Large intestine (tissue), 3 donors: ENCODE measurements at regions not wholly inside any gene's neighbourhood (a gene's known extent, or its start where the extent isn't known, plus 50 kb on each side); places are given as distances from the start of the nearest gene placed in this dataset.
"Not testable (repeated sequence)": the region's sequence is repeated elsewhere in the genome, so short reads cannot be mapped to it uniquely, and the experiment has no call there.

ENCODE experiments used
- DNase-seq, 2 donors: peaks; one replicate each; pipeline versions ENCODE4 v3.0.0 to v3.0.0-alpha.2; 2013
- H3K27ac ChIP-seq: one replicate; pipeline ENCODE4 v1.5.1; 2013; ENCODE audit warnings: low read length
- H3K27me3 ChIP-seq: 2 replicates; pipeline ENCODE4 v1.6.1; 2013; ENCODE audit warnings: low read length; ENCODE audit not compliant: control insufficient read depth, insufficient read depth
- H3K36me3 ChIP-seq: 2 replicates; pipeline ENCODE4 v1.6.1; 2013; ENCODE audit warnings: low read length; ENCODE audit not compliant: control insufficient read depth, insufficient read depth
- H3K4me1 ChIP-seq: one replicate; pipeline ENCODE4 v1.6.1; 2013; ENCODE audit warnings: low read length; ENCODE audit not compliant: control insufficient read depth, insufficient read depth
- H3K4me3 ChIP-seq: one replicate; pipeline ENCODE4 v1.5.1; 2013; ENCODE audit warnings: low read length
- H3K9me3 ChIP-seq: one replicate; pipeline ENCODE4 v1.6.1; 2013; ENCODE audit warnings: mild to moderate bottlenecking, low read depth, low read length, moderate library complexity; ENCODE audit not compliant: control insufficient read depth
- WGBS: methylation state at CpG from one replicate; pipeline ENCODE4 v1.1.5; 2013; ENCODE audit warnings: low lambda C conversion rate; ENCODE audit not compliant: insufficient coverage; 5-methylcytosine and 5-hydroxymethylcytosine counted together

DNA sequence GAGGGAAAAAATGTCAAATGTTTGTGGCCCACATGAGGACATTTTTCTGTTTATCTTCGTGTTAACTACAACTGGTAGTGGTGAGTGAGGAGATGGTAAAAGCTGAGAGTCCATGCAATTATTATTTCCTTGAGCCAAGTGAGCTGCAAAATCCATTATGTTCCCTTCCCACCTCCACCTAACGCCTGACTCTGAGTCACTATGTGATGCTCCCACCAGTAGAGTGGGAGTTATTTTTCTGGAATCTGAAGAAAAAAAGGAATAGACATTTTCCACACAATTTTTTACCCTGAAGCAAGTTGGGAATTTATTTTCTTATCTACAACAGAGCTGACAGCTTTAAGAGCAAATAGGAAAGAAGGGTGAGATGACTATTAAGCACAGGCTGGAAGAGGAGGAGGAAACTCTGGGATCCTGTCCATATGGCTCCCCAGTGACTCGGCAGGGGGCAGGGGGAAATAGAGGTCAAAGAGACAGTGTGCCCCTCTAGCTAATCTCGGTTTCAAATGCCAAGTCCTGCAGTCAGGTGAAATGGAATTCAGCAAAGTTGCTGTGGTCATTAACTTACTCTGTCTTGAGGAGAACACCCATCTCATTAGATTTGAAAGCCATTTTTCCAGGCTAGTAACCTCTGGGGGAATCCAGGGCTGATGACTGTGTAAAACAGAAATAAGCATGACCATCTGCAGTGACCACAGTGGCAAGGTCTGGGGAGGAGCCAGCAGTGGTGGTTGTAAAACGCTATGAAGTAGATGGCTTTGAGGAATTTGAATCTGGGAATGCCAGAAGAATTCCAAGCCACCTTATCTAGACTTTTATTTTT lies 463.9 kb downstream of the STK39 start:
- DNase-seq, result no peak
- WGBS, result no CpG with 5 or more reads among the region's 5 CpGs
- Histone ChIP-seq H3K27me3 (no peaks in the 10 kb centered on the region), H3K4me3 (no peak overlapping the region), H3K4me1 (peaks cover 8% of the 10 kb centered on the region), H3K27ac (no peak overlapping the region), H3K36me3 (no peaks in the 10 kb centered on the region), H3K9me3 (no peaks in the 10 kb centered on the region)

DNA sequence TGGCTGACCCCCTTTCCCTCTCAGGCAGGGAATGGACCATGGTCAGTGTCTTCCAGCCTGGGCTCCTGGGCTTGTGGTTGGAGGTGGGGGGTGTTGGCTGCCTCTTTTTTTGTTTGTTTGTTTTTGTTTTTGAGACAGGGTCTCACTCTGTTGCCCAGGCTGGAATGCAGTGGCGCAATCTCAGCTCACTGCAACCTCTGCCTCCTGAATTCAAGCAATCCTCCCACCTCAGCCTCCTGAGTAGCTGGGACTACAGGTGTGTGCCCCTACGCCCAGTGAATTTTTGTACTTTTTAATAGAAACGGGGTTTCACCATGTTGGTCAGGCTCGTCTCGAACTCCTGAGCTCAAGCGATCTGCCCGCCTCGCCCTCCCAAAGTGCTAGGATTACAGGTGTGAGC lies 465.8 kb downstream of the STK39 start:
- not testable (repeated sequence) for H3K27me3 ChIP-seq, H3K4me1 ChIP-seq, H3K9me3 ChIP-seq, H3K4me3 ChIP-seq, H3K27ac ChIP-seq, DNase-seq, H3K36me3 ChIP-seq
- whole genome bisulfite sequencing, result no CpG with 5 or more reads among the region's 8 CpGs

DNA sequence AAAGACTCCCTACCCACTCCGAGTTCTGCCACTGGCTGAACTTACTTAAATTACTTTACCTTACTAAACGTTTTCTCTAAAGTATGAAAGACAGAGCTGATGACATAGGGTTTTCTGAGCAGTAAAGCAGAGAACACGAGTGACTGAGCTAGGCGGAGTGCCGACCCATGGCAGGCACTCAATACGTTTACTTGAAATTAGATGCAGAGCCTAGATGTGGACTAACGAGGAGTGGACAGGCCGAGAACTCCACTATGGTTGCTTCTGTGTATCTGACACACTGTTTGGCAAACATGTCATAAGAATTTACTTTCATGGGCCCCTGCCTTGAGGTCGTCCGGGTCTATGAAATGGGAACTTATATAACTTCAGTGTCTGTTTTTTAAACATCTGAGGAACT lies 471.0 kb downstream of the STK39 start:
- Histone ChIP-seq H3K27ac (no peak overlapping the region), H3K36me3 (no peaks in the 10 kb centered on the region), H3K4me3 (no peak overlapping the region), H3K4me1 (no peaks in the 10 kb centered on the region), H3K9me3 (no peaks in the 10 kb centered on the region), H3K27me3 (no peaks in the 10 kb centered on the region)
- 80% methylated on average over 1 of the region's 10 CpGs for WGBS
- DNase-seq, result no peak

DNA sequence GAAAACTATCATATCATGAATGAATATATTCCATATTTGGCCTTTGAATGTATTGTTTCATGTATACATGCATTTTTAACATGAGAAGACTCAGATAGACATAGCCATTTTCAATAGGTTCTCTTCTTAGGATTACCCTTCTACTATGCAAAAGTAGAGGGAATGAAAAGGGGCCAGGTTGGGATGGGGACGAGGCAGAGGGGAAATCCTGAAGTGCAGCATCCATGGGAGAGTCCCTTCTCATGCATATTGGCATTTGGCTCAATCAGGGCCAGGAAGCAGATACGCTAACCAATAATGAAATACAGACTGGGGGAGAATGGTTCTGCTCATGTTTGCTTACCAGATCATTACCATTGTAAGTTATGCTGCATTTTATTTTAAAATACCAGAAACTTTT lies 475.8 kb downstream of the STK39 start:
- H3K36me3 ChIP-seq, result no peaks in the 10 kb centered on the region
- no peak overlapping the region for H3K27ac ChIP-seq
- H3K4me1 ChIP-seq, result no peaks in the 10 kb centered on the region
- no peaks in the 10 kb centered on the region for H3K27me3 ChIP-seq
- WGBS, result no CpG with 5 or more reads among the region's 2 CpGs
- H3K9me3 ChIP-seq, result no peaks in the 10 kb centered on the region
- no peak for DNase-seq
- no peak overlapping the region for H3K4me3 ChIP-seq

DNA sequence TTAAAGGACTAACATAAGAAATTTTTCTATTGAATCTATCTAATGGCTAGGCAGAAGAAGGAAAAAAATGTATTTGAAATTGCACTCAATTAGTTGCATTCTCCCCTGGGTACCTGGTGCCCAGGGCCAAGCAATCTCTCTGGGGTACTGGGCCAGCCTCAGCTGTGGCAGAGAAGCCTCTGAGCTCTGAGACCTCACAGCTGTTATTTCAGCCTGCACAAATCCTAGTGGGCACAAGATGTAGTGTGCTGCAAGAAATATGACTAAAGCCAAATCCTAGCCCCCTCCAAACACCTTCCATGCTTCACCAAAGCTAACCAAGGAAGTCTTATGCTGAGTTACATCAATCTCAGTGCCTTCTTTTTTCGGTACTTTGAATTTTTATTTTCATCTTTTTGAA lies 478.4 kb downstream of the STK39 start:
- Histone ChIP-seq H3K27me3 (no peaks in the 10 kb centered on the region), H3K36me3 (no peaks in the 10 kb centered on the region), H3K27ac (no peak overlapping the region), H3K9me3 (no peaks in the 10 kb centered on the region), H3K4me3 (no peak overlapping the region), H3K4me1 (no peaks in the 10 kb centered on the region)
- no peak for DNase-seq
- WGBS, result 60% methylated on average over 1 of the region's 1 CpG

DNA sequence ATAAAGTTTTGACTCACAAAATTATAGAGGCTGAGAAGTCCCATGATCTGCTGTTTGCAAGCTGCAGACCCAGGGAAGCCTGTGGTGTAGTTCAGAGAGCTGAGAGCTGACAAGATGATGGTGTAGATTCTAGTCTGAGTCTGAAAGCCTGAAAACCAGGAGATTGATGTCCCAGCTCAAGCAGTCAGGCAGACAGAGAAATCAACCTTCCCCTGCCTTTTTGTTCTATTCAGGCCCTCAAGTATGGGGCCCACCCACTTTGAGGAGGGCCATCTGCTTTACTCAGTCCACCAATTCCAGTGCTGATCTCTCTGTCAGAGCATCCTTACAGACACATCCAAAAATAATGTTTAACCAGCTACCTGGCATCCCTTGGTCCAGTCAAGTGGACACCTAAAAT lies 479.6 kb downstream of the STK39 start:
- DNase-seq, result no peak
- no peaks in the 10 kb centered on the region for H3K27me3 ChIP-seq
- no peak overlapping the region for H3K4me3 ChIP-seq
- H3K27ac ChIP-seq, result no peak overlapping the region
- no peaks in the 10 kb centered on the region for H3K36me3 ChIP-seq
- no peaks in the 10 kb centered on the region for H3K4me1 ChIP-seq
- H3K9me3 ChIP-seq, result no peaks in the 10 kb centered on the region

DNA sequence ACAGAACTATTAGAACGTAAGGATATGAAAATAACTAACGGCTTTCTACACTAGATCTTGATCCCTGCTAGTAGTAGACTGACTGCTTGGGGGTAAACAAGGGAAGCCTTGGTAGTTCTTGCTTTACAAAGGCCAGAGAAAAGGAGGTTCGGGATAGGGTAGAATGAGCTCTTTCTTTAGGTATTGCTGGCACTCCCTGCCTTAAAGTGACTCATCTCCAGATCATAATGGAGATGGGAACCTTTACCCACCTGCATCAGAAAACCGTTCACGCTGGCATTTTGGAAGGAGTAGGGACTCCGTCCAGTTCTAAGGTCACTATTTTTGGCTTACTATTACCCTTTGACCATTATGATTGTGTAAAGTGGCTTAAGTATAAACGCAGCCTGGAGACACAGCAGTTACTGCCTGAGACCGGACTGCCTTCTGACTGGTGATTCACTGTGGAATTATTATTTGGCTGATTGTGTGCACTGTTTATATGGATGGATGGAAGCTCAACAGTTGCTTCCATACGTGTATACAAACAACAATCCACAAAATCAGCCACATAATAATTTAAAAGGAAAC lies 482.5 kb downstream of the STK39 start:
- Histone ChIP-seq H3K4me3 (no peak overlapping the region), H3K36me3 (no peaks in the 10 kb centered on the region), H3K9me3 (no peaks in the 10 kb centered on the region), H3K27me3 (no peaks in the 10 kb centered on the region), H3K4me1 (peaks cover 6% of the 10 kb centered on the region), H3K27ac (no peak overlapping the region)
- 100% methylated on average over 1 of the region's 9 CpGs for WGBS
- DNase-seq, result no peak

DNA sequence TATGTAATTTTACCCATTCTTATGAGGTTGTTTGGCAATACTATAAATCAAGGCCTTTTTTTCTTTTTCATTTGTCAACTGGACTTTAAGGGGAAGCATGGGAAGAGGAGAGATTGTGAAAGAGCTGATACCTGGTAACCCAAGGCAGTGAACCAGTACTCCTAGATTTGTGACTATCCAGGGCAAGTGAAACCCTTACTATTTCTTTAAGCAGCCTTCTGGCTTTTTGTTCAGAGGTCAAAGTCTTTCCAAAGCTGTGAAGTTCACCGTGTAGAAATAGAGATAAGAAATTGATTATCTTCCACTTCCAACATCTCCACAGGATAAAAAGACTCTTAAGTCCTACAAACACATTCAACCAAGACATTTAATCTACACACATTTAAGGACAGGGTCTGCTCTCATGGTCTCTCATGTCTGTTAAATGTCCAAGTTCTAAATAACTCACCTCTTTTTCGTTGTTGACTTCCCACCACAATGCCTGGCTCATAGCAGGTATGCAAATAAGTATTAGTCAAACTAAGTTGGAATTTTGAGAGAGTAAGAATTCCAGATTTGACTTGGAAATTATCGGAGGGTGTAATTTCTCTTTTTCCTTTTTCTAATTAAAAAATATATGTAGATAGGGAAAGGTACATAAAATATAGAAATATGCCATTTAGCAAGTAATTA lies 485.8 kb downstream of the STK39 start:
- Histone ChIP-seq H3K36me3 (no peaks in the 10 kb centered on the region), H3K9me3 (no peaks in the 10 kb centered on the region), H3K27ac (peak overlapping the region; percentile 24), H3K4me3 (no peak overlapping the region), H3K4me1 (peaks cover 6% of the 10 kb centered on the region), H3K27me3 (no peaks in the 10 kb centered on the region)
- peak; percentile 74 to 85 for DNase-seq
- WGBS, result 67% methylated on average over 2 of the region's 3 CpGs

DNA sequence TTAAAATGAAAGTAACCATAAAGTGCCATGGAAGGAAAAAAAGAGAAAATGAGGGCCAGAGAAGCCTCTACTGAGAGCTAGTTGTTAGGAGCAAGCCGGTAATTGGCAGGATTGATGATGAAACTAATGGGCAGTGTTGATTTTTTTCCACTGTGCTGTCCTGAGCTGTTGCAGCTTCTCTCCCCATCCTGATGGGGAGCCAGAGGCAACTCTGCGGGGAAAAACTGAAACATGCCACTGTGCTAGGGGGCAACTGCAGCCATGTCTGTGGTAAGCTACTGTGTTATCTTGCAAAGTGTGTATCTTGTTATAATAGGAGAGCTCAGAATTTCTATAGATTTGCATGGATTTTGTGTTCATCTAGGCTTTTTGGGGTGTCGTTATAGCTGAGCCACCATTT lies 487.9 kb downstream of the STK39 start:
- no peak for DNase-seq
- WGBS, result 100% methylated on average over 1 of the region's 3 CpGs

DNA sequence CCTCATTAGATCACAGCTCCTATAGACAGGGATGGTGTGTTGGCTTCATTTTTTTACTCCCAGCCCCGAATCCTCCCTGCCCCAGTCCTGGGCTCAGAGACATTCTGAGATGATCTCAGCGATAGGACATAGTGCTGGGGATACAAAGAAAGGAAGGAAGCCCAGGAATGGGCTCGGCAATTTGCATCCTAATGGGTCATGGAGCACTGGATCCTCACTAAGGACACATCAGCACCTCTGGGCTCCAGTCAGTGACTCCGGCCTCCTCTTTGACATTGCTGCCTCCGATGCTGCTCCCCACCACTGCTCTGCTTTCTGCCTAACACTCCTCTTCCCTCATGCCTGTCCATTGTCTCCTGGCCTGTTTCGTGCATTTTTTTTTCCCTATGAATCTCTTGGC lies 489.1 kb downstream of the STK39 start:
- no peak overlapping the region for H3K4me3 ChIP-seq
- H3K27me3 ChIP-seq, result no peaks in the 10 kb centered on the region
- WGBS, result 50% methylated on average over 1 of the region's 6 CpGs
- H3K4me1 ChIP-seq, result peaks cover 6% of the 10 kb centered on the region
- H3K27ac ChIP-seq, result no peak overlapping the region
- H3K36me3 ChIP-seq, result no peaks in the 10 kb centered on the region
- DNase-seq, result no peak
- H3K9me3 ChIP-seq, result no peaks in the 10 kb centered on the region

More for the DNA sequence above, 487.9 kb downstream of the STK39 start:
- H3K4me1 ChIP-seq, result peaks cover 6% of the 10 kb centered on the region
- no peak overlapping the region for H3K27ac ChIP-seq
- no peaks in the 10 kb centered on the region for H3K9me3 ChIP-seq
- H3K27me3 ChIP-seq, result no peaks in the 10 kb centered on the region
- no peak overlapping the region for H3K4me3 ChIP-seq
- H3K36me3 ChIP-seq, result no peaks in the 10 kb centered on the region
